Left lung (tissue), 4 donors: ENCODE measurements at regions not wholly inside any gene's neighbourhood (a gene's known extent, or its start where the extent isn't known, plus 50 kb on each side); places are given as distances from the start of the nearest gene placed in this dataset.

Experiments used
- ATAC-seq: fragments of 200-7000 bp; cut with Tn5 transposase; one replicate; pipeline ENCODE4 v1.9.1; 2020; ENCODE audit warnings: moderate library complexity
- DNase-seq, 4 donors: peaks; one replicate each; pipeline ENCODE4 v3.0.0-alpha.2; 2013 to 2020
- H3K27ac ChIP-seq, 2 donors: fragments of 200-600 bp; sonication (generic) in 1 of 2; one replicate each; pipeline versions ENCODE4 v1.5.0 to v1.8.0; 2020 to 2021
- H3K27me3 ChIP-seq, 2 donors: fragments of 200-600 bp; sonication (generic) in 1 of 2; one replicate each; pipeline versions ENCODE4 v1.5.0 to v1.8.0; 2020 to 2021
- H3K36me3 ChIP-seq, 2 donors: fragments of 200-600 bp; sonication (generic) in 1 of 2; one replicate each; pipeline versions ENCODE4 v1.5.0 to v1.8.0; 2020 to 2021
- H3K4me1 ChIP-seq, 2 donors: fragments of 200-600 bp; one replicate each; pipeline ENCODE4 v1.8.0; 2021
- H3K4me3 ChIP-seq, 2 donors: fragments of 200-600 bp; sonication (generic) in 1 of 2; one replicate each; pipeline versions ENCODE4 v1.5.0 to v1.8.0; 2020 to 2021; ENCODE audit warnings: mild to moderate bottlenecking in 1 of 2
- H3K9me3 ChIP-seq, 2 donors: fragments of 200-600 bp; sonication (generic) in 1 of 2; one replicate each; pipeline versions ENCODE4 v1.5.0 to v1.8.0; 2020 to 2021
- CTCF ChIP-seq, 2 donors: fragments of 200-600 bp; sonication (generic) in 1 of 2; IDR thresholded peaks; one replicate each; pipeline versions ENCODE4 v1.5.0 to v1.8.0; 2021; ENCODE audit warnings: antibody characterized with exemption in 2 of 2
- intact Hi-C, 2 donors: fragments of 100-400 bp; cut with DNase I; formaldehyde crosslinking; loops; one replicate each; pipeline versions ENCODE4 v1.11.2 to v1.14.2; 2022
- donor health status: DM: no; HTN: yes; CAD: no.
- donor health status: DM: no; HTN: no; CAD: no.

- Histone ChIP-seq H3K4me3 (no peak overlapping the region), H3K4me1 (no peaks in the 10 kb centered on the region), H3K36me3 (no peaks in the 10 kb centered on the region), H3K27ac (no peak overlapping the region), H3K27me3 (no peaks in the 10 kb centered on the region), H3K9me3 (no peaks in the 10 kb centered on the region)
- DNase-seq (no peak), ATAC-seq (no peak)
- intact Hi-C loops: no loop called here
- no peak for TF ChIP-seq CTCF (IDR thresholded peaks at IDR 0.05)
Observed at GRCh38 chr6:91813641-91814040, 1226.8 kb upstream of the MAP3K7 start.

- ATAC-seq (no peak), DNase-seq (no peak)
- no peak overlapping the region for H3K4me3 ChIP-seq
- H3K36me3 ChIP-seq: no peaks in the 10 kb centered on the region
- intact Hi-C loops: no loop called here
- H3K9me3 ChIP-seq: no peaks in the 10 kb centered on the region
- no peak for TF ChIP-seq CTCF (IDR thresholded peaks at IDR 0.05)
- H3K27me3 ChIP-seq: no peaks in the 10 kb centered on the region
- no peak overlapping the region for H3K27ac ChIP-seq
- H3K4me1 ChIP-seq: no peaks in the 10 kb centered on the region
Observed at GRCh38 chr6:91812596-91813274, 1225.9 kb upstream of the MAP3K7 start.

- no peak overlapping the region for H3K4me3 ChIP-seq
- no peaks in the 10 kb centered on the region for H3K27me3 ChIP-seq
- no peaks in the 10 kb centered on the region for H3K9me3 ChIP-seq
- no peak for DNase-seq
- intact Hi-C loops: no loop called here
- no peak overlapping the region for H3K27ac ChIP-seq
- TF ChIP-seq CTCF (IDR thresholded peaks at IDR 0.05): no peak
- no peak for ATAC-seq
- no peaks in the 10 kb centered on the region for H3K4me1 ChIP-seq
- no peaks in the 10 kb centered on the region for H3K36me3 ChIP-seq
Observed at GRCh38 chr6:91804981-91805380, 1218.1 kb upstream of the MAP3K7 start.

GRCh38 chr6:91802431-91802830 is 1215.6 kb upstream of the MAP3K7 start:
- intact Hi-C loops: no loop called here
- no peak for DNase-seq
- ATAC-seq: no peak

GRCh38 chr6:91796603-91797002 is 1209.7 kb upstream of the MAP3K7 start:
- H3K9me3 ChIP-seq: no peaks in the 10 kb centered on the region
- ATAC-seq (no peak), DNase-seq (no peak)
- H3K36me3 ChIP-seq: no peaks in the 10 kb centered on the region
- H3K4me3 ChIP-seq: no peak overlapping the region
- TF ChIP-seq CTCF (IDR thresholded peaks at IDR 0.05): no peak
- H3K4me1 ChIP-seq: no peaks in the 10 kb centered on the region
- H3K27ac ChIP-seq: no peak overlapping the region
- intact Hi-C loops: no loop called here
- H3K27me3 ChIP-seq: no peaks in the 10 kb centered on the region

More at GRCh38 chr6:91802431-91802830, 1215.6 kb upstream of the MAP3K7 start:
- Histone ChIP-seq H3K27me3 (no peaks in the 10 kb centered on the region), H3K9me3 (no peaks in the 10 kb centered on the region), H3K4me1 (no peaks in the 10 kb centered on the region), H3K27ac (no peak overlapping the region), H3K36me3 (no peaks in the 10 kb centered on the region), H3K4me3 (no peak overlapping the region)
- no peak for TF ChIP-seq CTCF (IDR thresholded peaks at IDR 0.05)
